PC-9 (cell line): ENCODE measurements at regions not wholly inside any gene's neighbourhood (a gene's known extent, or its start where the extent isn't known, plus 50 kb on each side); places are given as distances from the start of the nearest gene placed in this dataset.

Experiments used
- CTCF ChIP-seq: fragments of 200-600 bp; sonication (generic); conservative IDR thresholded peaks from 2 replicates; pipeline ENCODE4 v1.6.1; 2017; ENCODE audit warnings: mixed run types, antibody characterized with exemption, mild to moderate bottlenecking, moderate library complexity
- EZH2 ChIP-seq: fragments of 200-600 bp; sonication (generic); IDR thresholded peaks from 2 replicates; pipeline ENCODE4 v1.8.0; 2017; ENCODE audit warnings: antibody characterized with exemption, low read depth

- TF ChIP-seq EZH2 (no peak), CTCF (no peak)
Measured at GRCh38 chr16:18003033-18003432, 333.5 kb downstream of the NPIPA8 start.
